Right lobe of liver (tissue), 4 donors: ENCODE measurements at regions not wholly inside any gene's neighbourhood (a gene's known extent, or its start where the extent isn't known, plus 50 kb on each side); places are given as distances from the start of the nearest gene placed in this dataset.

ENCODE experiments used
- POLR2A ChIP-seq: fragments of 450-650 bp; IDR thresholded peaks from one replicate; pipeline ENCODE4 v1.6.1; 2017; ENCODE audit warnings: antibody characterized with exemption, mild to moderate bottlenecking
- TF ChIP-seq, protein P1 (sequence below), 4 donors: fragments of 200-600 bp in 3 of 4; fragments of 450-650 bp in 1 of 4; IDR thresholded peaks; one replicate each; pipeline versions ENCODE4 v1.5.1 to v1.8.0; 2016 to 2022; ENCODE audit warnings: antibody characterized with exemption in 4 of 4, mild to moderate bottlenecking in 2 of 4
- donor health status: DM: no; HTN: no; CAD: no.
- donor health status: DM: no; HTN: no; CAD: no.
- donor health status: DM: no; HTN: yes; CAD: no.

GRCh38 chr15:52857937-52858781, 68.0 kb upstream of the ONECUT1 start:
- TF ChIP-seq, protein P1, sequence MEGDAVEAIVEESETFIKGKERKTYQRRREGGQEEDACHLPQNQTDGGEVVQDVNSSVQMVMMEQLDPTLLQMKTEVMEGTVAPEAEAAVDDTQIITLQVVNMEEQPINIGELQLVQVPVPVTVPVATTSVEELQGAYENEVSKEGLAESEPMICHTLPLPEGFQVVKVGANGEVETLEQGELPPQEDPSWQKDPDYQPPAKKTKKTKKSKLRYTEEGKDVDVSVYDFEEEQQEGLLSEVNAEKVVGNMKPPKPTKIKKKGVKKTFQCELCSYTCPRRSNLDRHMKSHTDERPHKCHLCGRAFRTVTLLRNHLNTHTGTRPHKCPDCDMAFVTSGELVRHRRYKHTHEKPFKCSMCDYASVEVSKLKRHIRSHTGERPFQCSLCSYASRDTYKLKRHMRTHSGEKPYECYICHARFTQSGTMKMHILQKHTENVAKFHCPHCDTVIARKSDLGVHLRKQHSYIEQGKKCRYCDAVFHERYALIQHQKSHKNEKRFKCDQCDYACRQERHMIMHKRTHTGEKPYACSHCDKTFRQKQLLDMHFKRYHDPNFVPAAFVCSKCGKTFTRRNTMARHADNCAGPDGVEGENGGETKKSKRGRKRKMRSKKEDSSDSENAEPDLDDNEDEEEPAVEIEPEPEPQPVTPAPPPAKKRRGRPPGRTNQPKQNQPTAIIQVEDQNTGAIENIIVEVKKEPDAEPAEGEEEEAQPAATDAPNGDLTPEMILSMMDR (IDR thresholded peaks at IDR 0.05) = no peak
- no peak for TF ChIP-seq POLR2A
